ENCODE measurements at regions not wholly inside any gene's neighbourhood (a gene's known extent, or its start where the extent isn't known, plus 50 kb on each side); places are given as distances from the start of the nearest gene placed in this dataset.

DNA sequence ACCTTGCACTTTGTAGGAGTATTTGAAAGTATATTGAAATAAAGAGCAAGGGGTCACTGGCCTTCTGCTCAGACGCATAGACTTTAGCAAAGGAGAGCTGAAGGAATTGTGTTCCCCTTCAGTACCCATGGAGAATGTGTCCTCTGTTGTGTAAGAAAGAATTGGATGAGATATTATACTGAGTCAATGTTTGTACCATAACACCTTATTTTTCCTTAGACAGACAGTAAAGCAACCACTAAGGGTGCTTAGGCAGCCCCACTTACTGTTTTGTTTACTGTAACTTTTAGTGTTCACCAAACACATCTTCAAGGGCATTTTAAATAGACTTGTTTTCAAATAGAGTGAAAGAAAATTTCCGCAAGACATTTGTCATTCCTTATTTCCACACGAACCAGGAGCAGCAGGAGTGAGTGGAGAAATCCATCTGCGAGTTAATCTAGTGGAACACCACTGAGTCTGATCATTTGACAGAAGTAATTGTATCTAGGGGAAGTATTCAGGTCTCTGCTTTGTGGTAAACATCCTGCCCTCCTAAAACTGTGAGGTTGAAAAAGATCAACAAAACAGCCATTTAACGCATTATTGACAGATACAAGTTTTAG, 89.5 kb downstream of the SLIT2 start:
- TF ChIP-seq, protein P1, sequence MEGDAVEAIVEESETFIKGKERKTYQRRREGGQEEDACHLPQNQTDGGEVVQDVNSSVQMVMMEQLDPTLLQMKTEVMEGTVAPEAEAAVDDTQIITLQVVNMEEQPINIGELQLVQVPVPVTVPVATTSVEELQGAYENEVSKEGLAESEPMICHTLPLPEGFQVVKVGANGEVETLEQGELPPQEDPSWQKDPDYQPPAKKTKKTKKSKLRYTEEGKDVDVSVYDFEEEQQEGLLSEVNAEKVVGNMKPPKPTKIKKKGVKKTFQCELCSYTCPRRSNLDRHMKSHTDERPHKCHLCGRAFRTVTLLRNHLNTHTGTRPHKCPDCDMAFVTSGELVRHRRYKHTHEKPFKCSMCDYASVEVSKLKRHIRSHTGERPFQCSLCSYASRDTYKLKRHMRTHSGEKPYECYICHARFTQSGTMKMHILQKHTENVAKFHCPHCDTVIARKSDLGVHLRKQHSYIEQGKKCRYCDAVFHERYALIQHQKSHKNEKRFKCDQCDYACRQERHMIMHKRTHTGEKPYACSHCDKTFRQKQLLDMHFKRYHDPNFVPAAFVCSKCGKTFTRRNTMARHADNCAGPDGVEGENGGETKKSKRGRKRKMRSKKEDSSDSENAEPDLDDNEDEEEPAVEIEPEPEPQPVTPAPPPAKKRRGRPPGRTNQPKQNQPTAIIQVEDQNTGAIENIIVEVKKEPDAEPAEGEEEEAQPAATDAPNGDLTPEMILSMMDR (conservative IDR thresholded peaks at IDR 0.05; ENCODE audit: low read depth in 2 of 2): no peak
- TF ChIP-seq EZH2 (IDR thresholded peaks at IDR 0.05; ENCODE audit: low read depth, unreplicated experiment): no peak
- TF ChIP-seq, protein P2, sequence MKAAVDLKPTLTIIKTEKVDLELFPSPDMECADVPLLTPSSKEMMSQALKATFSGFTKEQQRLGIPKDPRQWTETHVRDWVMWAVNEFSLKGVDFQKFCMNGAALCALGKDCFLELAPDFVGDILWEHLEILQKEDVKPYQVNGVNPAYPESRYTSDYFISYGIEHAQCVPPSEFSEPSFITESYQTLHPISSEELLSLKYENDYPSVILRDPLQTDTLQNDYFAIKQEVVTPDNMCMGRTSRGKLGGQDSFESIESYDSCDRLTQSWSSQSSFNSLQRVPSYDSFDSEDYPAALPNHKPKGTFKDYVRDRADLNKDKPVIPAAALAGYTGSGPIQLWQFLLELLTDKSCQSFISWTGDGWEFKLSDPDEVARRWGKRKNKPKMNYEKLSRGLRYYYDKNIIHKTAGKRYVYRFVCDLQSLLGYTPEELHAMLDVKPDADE (IDR thresholded peaks at IDR 0.05): no peak
- no peak for TF ChIP-seq NANOG (IDR thresholded peaks at IDR 0.05; ENCODE audit: borderline replicate concordance)
- no peak for TF ChIP-seq ZNF114 (CRISPR knock-in tag; IDR thresholded peaks at IDR 0.05)
- no peak for TF ChIP-seq POLR2AphosphoS5 (IDR thresholded peaks at IDR 0.05; ENCODE audit: low read depth)
- no peak for TF ChIP-seq EZH2phosphoT487 (IDR thresholded peaks at IDR 0.05; ENCODE audit: unreplicated experiment)
- no peak for TF ChIP-seq JUNB (IDR thresholded peaks at IDR 0.05; ENCODE audit: unreplicated experiment)

Measured in GM23338 (cell line).